GM21390 (cell line): ENCODE measurements at regions not wholly inside any gene's neighbourhood (a gene's known extent, or its start where the extent isn't known, plus 50 kb on each side); places are given as distances from the start of the nearest gene placed in this dataset.

Source experiments
- ATAC-seq: cut with Tn5 transposase; IDR thresholded peaks from one replicate; pipeline ENCODE4 v1.9.1; 2021; ENCODE audit not compliant: unreplicated experiment

DNA sequence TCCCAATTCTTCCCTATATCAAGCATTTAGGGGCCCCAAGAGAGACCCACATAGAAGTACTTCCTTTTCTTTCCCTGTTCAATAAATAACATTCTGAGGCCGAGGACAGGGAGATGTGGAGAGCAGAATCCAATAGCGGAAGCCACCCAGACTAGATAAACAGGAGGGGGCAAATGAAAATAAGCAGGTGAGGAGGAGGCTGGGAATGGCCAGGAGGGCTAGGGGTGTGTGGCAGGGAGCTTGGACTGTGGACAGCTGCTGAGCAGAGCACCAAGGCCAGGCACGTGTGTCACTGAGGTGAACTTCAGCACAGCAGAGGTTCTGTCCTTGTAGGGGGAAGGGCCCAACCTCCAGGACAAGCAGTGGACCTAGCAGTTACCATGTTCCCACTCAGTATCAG lies 339.2 kb downstream of the FOXA2 start:
- no peak for ATAC-seq

- ATAC-seq, result no peak
These were observed 341.3 kb downstream of the FOXA2 start for GRCh38 chr20:22243067-22243466.

DNA sequence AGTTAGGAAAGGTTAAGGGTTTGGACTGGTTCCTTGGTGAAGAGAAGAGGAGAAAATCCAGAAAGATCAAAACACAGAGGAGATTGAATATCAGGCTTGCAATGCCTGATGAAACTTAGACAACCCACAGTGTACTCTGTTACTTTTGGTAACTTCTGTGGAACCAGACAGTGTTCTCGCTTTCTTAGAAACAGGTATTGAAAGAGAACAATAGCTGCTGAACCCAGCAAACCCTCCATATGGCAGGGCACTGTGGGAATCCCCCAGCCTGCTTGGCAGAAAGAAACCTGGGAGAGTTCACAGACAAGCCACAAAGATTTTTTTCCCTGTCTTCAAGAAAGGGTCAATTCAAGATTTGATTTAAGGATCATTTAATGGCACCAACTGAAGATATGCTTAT lies 342.8 kb downstream of the FOXA2 start:
- no peak for ATAC-seq

- no peak for ATAC-seq
These were observed 351.4 kb downstream of the FOXA2 start for GRCh38 chr20:22232923-22233322.

GRCh38 chr20:22232473-22232872 lies 351.9 kb downstream of the FOXA2 start:
- ATAC-seq, result no peak

DNA sequence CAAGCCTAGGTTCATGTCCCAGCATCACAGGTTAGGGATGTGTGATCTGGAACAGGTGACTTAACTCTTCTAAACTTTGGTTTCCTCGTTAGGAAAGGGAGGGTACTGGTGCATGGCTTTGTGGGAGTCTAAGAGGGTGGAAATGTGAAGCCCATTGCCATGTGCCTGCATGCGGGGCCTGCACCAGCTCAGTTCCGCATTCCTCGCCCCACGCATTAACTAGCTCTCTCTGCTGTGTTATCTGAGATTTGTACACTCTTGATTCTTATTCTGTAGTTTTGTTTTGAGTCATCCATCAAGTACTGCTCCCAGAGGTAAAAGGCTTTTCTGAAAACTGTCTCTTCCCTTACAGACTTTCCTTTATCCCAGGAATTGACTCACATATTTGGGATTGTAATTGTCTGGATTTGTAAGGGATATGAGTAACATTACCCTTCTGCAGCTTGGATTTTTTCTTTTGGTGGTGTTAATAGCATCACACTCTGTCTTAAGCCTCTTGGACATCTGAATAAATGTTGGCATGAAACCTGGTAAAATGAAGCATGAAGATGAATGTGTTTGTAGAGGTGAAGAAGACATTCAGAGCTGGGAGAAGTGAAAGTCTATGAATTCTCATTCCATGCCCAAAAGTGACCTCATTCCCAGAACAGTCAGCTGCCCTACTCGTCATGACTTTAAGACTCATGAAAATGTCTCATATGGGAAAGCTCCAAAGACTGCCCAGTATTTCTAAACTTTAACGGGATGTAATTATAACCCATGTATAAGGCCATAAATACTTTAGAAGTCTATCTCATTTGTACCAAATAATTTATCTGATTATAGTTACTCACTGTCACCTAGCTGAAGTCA lies 357.3 kb downstream of the FOXA2 start:
- no peak for ATAC-seq

GRCh38 chr20:22223236-22223635 lies 361.1 kb downstream of the FOXA2 start:
- no peak for ATAC-seq

- no peak for ATAC-seq
These were observed 366.5 kb downstream of the FOXA2 start for GRCh38 chr20:22217712-22218352.

DNA sequence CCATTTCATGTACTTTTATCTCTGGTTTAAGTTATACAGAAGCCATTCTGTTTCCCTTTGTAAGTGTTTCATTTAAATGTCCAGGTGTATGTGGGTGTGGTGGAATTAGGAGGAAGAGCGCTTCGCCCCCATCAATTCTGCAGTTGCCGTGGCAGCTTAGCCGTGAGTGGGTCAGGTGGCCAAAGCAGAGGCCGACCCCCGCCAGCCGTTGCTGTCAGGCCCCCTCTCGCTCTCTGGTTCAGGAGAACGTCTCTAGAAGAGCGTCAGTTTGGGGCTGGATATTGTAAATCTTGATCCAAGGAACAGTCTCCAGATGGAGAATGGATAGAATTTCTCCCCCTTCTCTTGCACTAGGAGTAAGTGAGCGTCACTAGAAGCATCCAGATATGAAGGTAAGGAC lies 367.4 kb downstream of the FOXA2 start:
- no peak for ATAC-seq

DNA sequence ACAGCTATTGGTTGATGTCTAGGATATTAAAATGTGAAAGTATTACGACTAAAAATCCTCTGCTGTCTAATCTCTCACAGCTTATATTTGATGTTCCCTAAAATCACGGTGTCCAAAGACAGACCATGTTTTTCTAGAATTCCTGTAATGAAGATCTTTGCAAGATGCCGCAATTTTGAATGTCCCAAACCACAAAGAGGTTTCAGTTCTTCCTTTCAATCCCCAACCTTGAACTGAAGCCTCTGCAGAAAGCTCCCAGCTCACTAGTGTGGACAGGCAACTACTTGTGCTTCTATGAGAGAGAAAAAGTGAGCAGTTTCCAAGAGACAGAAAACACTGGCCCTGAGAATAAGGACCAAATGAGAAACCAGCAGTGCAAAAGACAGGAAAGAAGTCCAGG lies 370.1 kb downstream of the FOXA2 start:
- no peak for ATAC-seq

GRCh38 chr20:22213271-22213670 lies 371.1 kb downstream of the FOXA2 start:
- ATAC-seq, result no peak

GRCh38 chr20:22207280-22207679 lies 377.1 kb downstream of the FOXA2 start:
- ATAC-seq, result no peak

GRCh38 chr20:22204801-22205200 lies 379.6 kb downstream of the FOXA2 start:
- no peak for ATAC-seq

DNA sequence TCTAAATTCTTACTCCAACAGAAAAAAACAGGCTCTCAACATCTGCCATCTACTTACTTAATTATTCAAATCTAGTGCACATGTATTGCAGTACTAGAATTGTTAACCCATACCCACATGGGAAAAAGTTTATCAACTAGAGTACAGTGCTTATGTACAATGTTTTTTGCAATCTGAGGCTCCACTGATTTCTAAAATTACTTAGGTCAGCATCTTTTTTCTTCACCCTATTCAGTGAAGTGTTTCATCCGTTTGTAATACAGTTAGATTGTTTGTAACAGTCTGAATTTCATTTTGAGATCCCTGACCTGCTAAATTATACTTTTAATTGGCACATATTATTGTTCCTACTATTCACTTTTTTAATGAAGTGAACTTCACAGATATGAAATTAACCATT lies 402.2 kb downstream of the FOXA2 start:
- no peak for ATAC-seq

DNA sequence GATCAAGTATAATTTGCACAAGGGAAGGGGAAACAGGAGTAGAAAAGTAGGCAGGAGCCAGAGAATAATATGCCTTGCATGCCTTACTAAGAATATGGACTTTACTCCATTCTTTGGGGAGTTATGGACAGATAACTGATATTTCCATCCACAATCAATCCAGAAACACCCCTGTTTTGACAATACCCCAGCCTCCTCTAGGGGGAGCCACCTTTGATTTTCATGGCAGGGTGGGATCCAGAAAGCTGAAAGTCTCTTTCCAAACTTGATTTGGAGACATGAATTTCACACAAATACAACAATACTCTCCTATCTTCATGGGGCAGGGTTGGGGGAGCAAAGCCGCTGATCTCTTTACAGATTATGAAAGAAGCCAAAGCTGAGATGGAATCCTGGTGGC lies 404.1 kb downstream of the FOXA2 start:
- ATAC-seq, result no peak

DNA sequence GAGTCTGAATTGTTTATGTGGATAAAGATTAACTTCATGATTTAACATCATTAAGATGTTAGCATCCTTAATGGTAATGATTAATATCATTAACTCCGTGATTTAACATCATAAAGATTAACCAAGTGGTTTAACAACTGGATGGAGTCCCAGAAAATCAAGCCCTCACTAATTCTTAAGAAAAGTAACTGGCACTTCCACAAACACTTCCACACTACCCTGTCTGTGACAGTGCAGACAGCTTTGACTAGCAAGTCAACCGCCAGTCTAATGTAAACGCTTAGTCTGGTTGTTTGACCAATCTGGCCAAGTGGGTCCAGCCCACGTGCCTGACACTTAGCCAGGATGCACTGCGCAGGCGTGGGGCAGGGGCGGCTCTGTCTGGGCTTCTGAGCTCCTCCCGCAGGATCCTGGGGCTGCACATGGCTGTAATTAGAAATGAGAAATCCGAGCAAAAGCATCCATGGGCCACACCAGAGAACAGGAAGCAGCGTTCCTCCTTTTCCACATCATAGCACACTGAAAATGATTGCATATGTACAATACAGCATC lies 424.2 kb downstream of the FOXA2 start:
- no peak for ATAC-seq

GRCh38 chr20:22159276-22159675 lies 425.1 kb downstream of the FOXA2 start:
- no peak for ATAC-seq

DNA sequence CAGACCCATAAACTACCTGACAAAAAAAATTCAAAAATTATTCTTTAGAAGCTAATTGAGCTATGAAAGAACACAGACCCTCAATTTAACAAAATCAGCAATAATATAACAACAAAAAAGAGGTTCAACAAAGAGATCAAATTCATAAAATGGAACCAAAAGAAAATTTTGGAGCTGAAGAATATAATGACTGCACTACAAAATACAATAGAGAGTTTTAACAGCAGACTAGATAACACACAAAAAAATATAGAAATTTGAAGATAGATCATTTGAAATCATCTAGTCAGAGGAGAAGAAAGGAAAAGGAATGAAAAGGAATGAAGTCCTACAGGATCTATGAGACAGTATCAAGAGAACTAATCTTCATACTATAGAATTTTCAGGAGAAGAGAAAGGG lies 422.1 kb downstream of the PAX1 start:
- ATAC-seq, result no peak

- no peak for ATAC-seq
These were observed 401.0 kb downstream of the PAX1 start for GRCh38 chr20:22106308-22106938.

DNA sequence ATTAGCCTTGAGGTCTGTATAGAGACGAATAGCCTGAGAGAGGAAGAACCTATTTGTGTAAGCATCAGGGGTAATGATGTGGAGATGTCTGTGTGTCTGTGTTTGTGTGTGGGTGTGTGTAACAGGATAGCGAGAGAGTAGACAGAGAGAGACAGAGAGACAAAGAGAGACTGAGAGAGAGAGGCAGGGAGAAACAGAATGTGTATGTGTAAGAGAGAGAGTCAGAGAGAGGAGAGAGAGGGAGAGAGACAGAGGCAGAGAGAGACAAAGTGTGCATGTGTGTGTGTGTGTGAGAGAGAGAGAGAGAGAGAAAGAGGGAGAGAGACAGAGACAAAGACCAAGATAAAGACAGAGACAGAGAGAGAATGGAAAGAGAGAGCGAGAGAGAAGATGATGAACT lies 396.1 kb downstream of the PAX1 start:
- no peak for ATAC-seq

DNA sequence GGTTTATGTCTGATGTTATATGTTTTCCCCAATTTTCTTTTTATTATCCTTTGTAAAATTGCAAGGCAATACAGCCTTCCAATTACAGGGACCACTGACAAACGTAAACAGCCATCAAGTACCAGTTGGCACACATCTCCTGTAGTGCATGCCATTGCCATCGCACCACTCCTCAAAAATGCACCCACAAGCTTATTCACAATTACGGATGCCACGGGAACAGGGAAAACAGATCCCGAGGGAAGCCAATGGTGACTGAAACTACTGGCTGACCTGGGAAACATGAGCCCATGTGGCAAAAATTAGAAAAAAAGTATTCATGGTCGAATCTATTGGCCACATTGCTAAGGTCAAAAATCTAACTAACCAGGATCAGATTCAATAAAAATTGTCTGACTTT lies 395.2 kb downstream of the PAX1 start:
- ATAC-seq, result no peak

DNA sequence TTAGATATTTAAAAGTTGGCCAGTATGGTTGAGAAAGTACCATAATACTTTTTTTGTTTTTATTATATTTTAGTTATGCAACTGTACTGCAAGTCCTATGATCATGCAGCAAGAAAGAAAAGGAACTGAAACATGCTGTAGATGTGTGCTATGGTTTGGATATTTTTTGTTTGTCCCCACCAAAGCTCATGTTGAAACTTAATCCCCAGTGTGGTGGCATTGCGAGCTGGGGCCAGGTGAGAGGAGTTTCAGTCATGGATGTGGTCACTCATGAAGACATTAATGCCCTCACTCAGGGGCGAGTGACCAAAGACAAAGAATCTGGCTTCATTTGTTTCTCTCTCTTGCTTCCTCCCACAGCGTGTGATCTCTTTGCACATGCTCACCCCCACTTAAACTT lies 393.9 kb downstream of the PAX1 start:
- ATAC-seq, result no peak
